SH-SY5Y (cell line): ENCODE measurements at regions not wholly inside any gene's neighbourhood (a gene's known extent, or its start where the extent isn't known, plus 50 kb on each side); places are given as distances from the start of the nearest gene placed in this dataset.

Experiments used
- GATA2 ChIP-seq: IDR thresholded peaks from 2 replicates; pipeline ENCODE4 v1.6.1; 2011; ENCODE audit warnings: mild to moderate bottlenecking, low read depth, low read length
- GATA3 ChIP-seq: IDR thresholded peaks from 2 replicates; pipeline ENCODE4 v1.6.1; 2011; ENCODE audit warnings: low read depth, mild to moderate bottlenecking, low read length, moderate library complexity

DNA sequence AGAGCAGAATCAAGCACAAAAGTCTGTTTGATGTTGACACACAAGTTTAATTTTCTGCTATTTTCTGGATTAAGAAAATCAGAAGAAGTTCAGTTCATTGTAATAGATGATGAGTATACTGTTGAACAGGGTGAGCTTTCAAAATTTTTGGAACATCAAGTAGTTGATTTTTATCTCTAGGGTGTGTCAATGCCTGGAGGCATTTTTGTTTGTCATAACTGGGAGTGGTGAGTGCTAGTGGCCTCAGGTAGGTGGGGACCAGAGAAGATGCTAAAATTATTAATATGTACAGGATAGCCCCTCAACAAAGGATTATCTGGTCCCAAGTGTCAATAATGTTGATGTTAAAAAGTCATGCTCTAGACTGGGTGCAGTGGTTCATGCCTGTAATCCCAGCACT lies 279.7 kb upstream of the GNPDA2 start:
- TF ChIP-seq GATA2, result no peak
- no peak for TF ChIP-seq GATA3

DNA sequence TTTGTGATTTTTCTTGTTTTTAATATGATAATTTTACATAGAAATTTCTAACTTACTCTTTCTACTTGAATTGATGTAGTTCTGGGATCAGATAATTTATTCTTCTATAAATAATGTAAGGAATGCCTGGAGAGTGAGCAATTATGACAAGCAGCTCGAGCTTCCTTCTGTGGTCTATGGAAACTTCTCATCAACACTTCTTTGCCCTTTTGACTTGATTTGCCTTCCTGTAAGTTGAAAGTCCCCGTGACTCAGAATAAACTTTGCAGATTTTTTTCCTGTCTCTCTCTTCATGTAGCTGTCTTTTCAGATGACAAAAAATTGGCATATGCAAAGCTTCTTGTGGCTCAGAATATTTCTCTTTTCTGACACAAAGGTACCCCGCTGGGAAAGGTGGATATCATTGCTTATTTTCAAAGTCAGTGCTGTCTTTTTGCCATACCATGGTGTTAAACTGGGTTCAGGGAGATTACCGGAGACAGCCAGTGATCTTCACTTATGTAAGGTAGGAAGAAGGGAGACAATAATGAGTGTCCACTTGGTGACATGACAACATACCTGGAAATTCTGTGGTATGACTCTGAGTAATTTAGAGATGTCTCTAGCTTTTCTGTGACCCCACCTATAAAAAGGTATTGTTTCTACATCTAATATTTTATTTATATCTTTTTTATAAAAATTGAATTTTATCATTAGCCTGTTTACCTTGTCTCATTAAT lies 278.6 kb upstream of the GNPDA2 start:
- no peak for TF ChIP-seq GATA2
- no peak for TF ChIP-seq GATA3

DNA sequence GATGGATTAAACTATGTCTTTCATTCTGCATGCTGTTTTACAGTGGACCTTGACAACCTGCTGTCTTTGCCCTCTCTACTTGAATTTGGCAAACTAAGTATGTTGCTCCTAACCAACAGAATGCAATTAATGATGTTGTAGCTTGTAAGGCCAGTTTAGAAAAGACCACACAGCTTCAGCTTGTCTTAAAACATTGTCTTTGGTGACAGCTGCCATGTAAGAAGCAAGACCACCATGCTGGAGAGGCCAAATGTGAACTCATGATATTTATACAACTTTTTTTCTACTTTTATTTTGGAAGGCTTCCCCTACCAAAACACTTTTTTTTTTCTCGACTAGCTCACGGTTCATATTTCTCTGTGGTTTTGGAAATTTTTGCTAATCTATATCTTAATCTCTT lies 278.0 kb upstream of the GNPDA2 start:
- TF ChIP-seq GATA2 (no peak), GATA3 (no peak)

DNA sequence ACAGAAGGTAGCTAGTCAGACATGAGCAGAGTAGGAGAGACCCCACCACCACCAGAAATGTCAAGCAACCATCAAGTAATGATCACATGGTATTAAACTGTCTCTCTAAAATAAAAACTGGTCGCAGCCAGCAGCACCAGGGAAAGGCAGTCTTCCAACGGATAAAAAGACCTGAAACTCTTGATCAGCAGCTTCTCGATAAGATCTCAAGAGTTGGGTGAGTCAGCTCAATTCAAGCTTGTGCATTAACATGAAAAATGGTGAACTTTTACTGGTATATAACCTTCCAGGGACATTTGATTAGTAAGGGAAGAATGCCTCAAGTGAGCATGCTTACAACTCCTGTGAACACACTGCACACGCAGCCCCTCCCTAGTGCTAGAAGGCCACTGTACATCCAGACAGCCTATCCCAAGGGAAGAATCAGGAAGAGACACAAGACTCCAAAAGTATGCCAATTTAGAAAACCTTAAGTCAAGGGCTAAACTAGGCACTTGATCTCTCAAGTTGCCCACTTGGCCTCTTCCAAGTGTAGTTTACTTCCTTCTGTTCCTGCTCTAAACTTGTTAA lies 270.0 kb upstream of the GNPDA2 start:
- TF ChIP-seq GATA2 (no peak), GATA3 (no peak)

DNA sequence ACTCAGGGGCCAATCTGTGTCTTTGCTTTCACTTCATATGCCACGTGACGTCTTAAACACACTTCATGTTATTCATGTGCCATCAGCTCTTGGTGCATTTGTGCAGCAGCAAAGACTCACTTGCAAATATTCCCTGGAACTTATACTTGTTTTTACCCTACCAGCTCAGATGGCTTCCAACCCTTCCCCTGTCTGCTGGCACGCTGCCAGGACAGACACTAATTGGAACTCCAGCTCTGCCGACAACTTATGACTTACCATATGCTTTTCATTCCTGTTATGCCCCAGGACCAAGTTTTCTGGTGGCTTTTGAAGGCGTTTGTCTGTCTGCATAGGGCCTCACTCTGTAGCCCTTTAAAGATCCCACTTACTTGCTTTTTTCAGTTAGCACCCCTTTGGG lies 261.7 kb upstream of the GNPDA2 start:
- TF ChIP-seq GATA2, result no peak
- TF ChIP-seq GATA3, result no peak

DNA sequence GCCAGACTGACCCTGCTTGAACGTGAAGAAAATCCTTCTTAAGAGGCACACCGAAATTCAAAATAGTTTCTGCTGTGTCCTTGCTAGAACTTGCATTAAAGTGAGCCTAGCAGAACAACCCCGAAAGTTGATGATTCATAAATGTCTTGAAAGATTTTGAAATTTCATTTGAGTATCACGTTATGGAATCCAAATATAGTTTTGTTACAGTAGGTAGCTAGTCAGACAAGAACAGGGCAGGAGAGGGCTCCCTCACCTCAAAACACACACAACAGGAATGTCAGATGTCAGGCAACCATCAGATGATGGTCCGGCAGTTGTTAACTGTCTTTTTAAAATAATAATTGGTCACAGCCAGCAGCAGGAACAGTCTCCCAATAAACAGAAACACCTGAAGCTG lies 259.6 kb upstream of the GNPDA2 start:
- TF ChIP-seq GATA2 (no peak), GATA3 (no peak)

DNA sequence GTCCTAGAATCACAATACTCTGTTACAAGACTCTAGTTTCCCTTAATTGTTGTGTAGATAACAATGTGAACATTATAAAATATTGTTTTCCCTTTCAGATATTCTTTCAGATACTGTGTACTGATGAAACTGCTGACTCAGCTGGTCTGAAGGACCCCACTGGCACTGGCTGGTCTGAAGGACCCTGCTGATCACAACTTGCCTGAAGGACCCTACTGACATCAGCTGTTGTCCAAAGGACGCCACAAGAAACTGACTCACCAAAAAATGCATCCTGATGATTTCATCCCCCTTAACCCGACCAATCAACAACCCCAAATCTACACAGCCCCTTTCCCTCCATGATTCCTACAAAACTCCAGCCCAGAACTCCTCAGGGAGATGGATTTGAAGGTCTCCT lies 258.8 kb upstream of the GNPDA2 start:
- TF ChIP-seq GATA2, result no peak
- TF ChIP-seq GATA3, result no peak

DNA sequence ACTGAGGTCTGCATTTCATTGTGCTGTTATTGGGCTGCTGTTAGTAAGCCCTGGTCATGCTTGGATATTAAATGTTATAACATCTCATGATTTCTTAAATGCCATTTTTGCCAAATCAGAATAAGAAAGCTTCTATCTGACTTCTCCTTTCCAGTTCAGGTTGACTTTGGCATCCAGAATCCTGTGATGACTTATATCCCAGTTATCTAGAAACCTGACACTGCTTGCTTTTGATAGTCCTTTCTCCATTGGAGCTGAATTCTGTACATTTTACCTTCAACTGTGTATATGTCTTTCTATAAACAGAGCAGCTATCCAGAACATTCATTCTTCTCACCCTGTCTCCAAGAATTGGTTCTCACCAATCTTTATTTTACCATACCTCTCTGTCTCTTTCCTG lies 257.7 kb upstream of the GNPDA2 start:
- TF ChIP-seq GATA3 (no peak), GATA2 (no peak)

DNA sequence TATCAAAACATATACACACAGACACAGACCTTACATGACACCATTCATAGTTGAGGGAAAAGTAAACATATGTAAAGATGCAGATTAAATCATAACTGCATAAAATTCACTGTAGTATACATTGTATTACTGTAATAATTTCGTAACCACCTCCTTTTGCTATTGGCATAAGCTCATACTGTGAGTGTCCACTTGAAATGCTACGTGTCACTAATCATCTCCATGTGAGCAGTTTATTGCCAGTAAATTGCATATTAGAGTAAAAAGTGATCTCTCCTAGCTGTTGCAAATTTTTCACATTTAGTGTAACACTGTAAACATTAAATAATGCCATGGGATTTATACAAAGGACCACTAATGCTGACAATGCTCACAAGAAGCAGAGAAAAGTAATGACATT lies 256.7 kb upstream of the GNPDA2 start:
- TF ChIP-seq GATA3 (no peak), GATA2 (no peak)

DNA sequence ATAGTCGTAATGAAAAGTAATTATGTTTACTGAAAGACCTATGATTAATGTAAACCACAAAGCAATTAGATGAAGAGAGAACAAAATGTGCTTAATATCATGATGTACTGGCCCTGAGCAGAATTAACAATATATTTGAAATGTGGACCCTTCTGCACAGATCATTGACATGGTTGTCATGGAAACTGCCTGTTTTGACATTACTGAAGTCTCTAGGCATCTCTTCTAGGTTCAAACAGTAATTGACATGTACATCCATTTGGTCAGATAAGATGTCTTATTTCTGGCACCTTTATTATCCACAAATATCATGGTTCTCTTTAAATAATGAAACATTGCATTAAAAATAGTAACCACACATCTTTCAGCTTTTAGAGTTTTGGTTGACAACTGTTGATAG lies 251.7 kb upstream of the GNPDA2 start:
- no peak for TF ChIP-seq GATA3
- no peak for TF ChIP-seq GATA2

DNA sequence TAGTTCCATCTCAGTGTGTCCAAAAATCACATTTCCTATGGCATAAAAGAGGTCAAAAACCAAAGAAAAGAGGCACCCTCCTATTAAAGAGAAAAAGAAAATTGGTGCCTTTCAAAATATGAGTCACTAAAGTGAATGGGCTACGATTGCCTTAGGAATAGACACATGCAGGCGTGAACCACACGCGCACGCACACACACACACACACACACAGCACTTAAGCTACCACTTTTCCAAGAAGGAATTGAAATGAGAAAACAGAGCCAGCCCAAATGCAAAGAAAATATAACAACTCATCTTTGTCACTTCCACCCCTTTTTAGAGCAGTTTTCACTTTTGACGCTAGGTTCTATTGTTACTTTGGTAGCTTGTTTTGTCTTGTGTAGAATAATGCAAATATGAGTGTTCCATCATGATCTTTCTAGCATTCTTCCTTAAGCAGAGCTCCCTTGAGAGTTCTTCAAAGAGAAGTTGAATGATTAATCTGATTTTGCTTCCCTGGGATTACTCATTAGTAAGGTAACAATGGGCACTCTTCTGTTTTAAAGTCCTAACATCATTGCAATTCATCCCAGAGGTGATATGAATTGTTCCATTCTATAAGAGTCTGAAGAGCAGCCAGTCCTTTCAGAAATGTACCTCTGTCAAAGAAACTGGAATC lies 239.2 kb upstream of the GNPDA2 start:
- TF ChIP-seq GATA2 (no peak), GATA3 (no peak)

DNA sequence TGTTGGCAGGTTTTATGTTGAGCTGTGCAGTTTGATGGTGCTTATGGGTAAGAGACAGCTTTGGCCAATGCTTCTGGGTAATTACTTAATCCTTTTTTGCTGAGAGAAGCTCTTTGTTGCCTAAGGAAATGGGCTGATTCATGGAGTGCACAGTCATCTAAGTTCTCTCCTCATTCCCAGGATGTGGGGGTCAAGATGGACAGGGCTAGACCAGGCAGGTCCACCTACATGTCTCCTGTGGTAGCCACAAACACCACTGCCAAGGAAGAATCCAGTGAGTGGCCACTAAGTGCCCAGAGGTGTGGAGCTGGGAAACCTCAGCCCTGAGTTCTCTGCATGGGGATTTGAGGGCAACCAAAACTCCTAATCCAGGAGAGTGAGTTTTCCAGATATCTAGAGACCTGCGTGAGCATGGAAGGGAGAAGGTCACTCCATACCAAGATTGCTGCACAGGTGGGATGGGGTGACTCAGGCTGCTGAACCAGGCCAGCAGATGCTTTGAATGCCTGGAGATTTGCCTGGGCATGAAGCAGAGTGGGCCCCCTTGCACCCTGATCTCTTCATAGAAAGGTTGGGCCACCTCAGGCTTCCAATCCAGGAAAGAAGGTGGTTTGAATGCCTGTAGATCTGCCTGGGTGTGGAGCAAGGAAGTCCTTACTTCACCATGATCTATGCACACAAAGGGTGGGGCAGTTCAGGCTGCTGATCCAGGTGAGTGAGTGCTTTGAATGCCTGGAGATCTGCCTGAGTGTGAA lies 234.8 kb upstream of the GNPDA2 start:
- TF ChIP-seq GATA2 (no peak), GATA3 (no peak)

DNA sequence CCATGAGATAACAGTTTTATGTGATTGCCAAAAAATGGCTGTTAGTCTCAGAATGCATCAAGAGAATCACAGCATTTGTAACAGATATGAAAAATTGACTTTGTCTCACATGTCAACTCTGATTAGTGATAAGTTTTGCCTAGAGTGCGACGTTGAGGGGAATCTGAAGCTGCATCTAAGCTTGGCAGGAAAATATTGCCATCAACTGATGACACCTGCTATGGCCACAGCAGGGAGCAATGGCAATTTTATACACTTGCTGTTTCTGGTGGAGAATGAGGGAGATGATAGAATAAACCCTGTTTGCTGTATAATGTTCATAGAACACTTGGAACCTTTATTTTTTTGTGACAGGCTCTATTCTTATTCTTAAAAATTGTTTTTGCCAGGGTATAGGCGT lies 205.4 kb upstream of the GNPDA2 start:
- TF ChIP-seq GATA3 (no peak), GATA2 (no peak)

DNA sequence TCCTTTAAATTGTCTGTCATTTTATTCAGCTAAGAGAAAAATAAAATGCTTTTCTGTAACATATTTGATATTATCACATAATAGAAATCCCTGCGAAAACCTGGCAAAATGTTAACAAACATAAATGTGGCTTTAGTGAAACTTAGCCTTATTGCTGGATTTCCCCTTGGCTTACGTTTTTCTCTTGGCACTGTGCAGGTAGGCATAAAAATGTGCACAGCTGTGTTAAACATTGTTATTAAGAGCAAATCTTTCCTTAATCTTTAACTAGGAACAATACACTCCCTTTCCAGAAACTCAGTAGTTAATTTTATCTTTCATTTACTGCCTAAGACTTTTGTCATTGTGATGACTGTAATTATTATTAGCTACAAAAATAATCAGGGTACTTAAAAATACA lies 202.4 kb upstream of the GNPDA2 start:
- no peak for TF ChIP-seq GATA2
- TF ChIP-seq GATA3, result no peak
